Bone marrow (tissue), 2 donors: ENCODE measurements at regions not wholly inside any gene's neighbourhood (a gene's known extent, or its start where the extent isn't known, plus 50 kb on each side); places are given as distances from the start of the nearest gene placed in this dataset.
"Not testable (repeated sequence)": the region's sequence is repeated elsewhere in the genome, so short reads cannot be mapped to it uniquely, and the experiment has no call there.

Experiments used
- DNase-seq, 2 donors: peaks; one replicate each; lab custom pipeline; 2025; lab: John Stamatoyannopoulos, UW

- no peak for DNase-seq
Observed at GRCh38 chr9:11144746-11145145, 531.9 kb upstream of the PTPRD start.

- no peak for DNase-seq
Observed at GRCh38 chr9:11148189-11148588, 535.4 kb upstream of the PTPRD start.

GRCh38 chr9:11149065-11149464, 536.3 kb upstream of the PTPRD start:
- no peak for DNase-seq

GRCh38 chr9:11158063-11158462, 545.3 kb upstream of the PTPRD start:
- DNase-seq, result no peak

- DNase-seq, result no peak
Observed at GRCh38 chr9:11158676-11159075, 545.9 kb upstream of the PTPRD start.

- no peak for DNase-seq
Observed at GRCh38 chr9:11159318-11159862, 546.6 kb upstream of the PTPRD start.

DNA sequence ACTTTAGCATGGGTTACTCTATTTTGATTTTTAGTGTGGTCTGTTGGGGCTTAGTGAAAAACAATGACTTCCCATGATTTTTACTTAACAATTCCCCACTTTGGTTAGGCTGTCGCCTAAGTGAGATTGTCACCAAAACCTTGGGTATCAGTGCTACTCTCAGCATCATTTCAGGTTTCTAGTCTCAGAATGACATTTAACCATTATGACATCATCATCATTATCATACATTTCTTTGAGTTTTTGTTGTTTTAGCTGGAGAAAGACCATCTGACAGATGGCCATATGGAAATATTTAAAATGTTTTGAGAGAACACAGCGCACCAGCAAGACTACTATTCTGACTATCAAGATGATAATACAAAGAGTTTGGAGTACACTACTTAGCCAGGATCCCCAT, 551.0 kb upstream of the PTPRD start:
- no peak for DNase-seq

GRCh38 chr9:11182001-11182400, 569.2 kb upstream of the PTPRD start:
- DNase-seq, result no peak

DNA sequence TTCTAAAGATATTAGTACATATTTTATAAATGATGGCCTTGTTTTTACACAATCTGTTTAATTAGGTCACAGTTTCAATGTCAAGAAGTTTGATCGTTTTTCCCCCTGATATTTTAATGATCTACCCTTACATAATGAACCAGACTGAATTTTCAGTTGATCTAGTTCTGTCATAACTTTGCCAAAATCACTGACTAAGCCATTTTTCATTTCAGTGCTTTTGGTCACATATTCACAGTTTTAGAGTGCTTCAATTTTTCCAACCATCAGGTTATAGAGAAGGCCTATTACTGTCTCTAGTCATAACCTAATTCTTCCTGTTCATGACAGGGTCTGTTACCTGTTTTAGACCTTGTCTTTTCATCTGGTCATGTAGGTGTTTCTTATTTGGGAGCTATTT, 577.9 kb upstream of the PTPRD start:
- DNase-seq, result no peak

DNA sequence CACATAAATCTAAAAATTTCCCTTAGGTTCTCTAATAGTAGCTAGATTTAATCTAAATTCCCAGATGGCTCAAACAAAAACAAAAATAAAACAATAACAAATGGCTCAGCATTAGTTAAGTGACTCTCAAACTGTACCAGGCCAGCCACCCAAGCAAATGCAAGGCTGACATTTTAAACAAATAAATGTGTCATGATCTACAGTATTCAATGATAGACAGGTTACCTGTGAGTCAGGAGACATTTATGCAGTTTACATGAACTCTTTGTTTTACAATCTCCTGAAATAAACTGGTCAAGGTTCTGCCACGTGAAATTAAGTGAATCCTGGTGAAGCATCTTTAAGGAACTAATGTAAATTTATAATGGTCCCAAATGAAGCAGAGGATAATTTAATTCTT, 580.2 kb upstream of the PTPRD start:
- DNase-seq, result no peak

GRCh38 chr9:11194246-11194645, 581.4 kb upstream of the PTPRD start:
- no peak for DNase-seq

GRCh38 chr9:11196840-11197365, 584.1 kb upstream of the PTPRD start:
- DNase-seq, result not testable (repeated sequence)

DNA sequence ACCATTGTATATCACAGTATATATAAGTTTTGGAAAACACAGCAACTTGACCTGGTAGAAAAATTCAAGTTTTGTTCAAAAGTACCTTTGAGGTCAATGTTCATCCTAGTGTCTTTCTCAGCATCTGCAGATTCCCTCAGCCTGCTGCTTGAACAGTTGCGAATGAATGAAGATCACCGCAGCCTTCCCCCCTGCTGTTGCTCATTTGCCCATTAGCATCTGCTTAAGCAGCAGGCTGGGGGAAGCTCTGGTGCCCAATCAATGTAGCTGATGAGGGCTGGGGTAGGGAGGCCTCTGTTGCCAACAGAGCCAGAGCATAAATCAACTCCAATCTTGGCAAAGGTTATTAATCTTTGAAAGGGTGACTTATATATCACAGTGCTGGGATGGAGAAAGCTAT, 586.5 kb upstream of the PTPRD start:
- DNase-seq, result no peak

DNA sequence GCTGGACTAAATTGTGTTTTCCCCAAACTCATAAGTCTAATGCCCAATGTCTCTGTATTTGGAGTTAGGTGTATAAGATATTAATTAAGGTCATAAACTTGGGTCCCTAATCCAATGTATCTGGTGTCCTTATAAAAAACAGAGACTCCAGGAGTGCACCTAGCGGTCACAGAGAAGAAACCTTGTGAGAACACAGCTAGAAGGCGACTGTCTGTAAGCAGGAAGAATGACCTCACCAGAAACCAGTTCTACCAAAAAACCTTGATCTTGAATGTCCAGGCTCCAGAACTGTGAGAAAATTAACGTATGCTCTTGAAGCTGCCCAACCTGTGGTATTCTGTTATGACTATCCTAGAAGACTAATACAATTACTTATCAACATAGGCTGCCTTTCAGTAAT, 591.7 kb upstream of the PTPRD start:
- no peak for DNase-seq

DNA sequence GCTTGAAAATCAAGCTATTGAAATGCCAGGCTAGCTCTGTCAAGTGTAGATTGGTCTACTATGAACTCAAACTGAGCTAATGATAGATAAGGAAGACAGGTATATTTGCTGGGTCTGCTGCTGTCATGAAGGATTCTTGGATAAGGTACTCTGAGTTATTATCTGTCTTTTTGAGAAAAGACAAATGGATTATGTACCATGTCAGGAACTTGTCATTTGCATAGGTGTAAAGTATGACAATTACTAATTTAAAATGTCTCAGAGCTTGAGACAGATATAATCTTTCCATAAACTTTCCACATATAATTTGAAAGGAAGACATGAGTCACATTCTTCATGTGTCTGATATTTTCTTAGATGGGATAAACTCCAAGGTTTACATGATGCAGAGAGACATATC, 594.1 kb upstream of the PTPRD start:
- DNase-seq, result no peak

GRCh38 chr9:11233696-11234095, 620.9 kb upstream of the PTPRD start:
- DNase-seq, result no peak

- DNase-seq, result no peak
Observed at GRCh38 chr9:11235061-11235460, 622.3 kb upstream of the PTPRD start.

GRCh38 chr9:11241779-11242178, 629.0 kb upstream of the PTPRD start:
- DNase-seq, result no peak

DNA sequence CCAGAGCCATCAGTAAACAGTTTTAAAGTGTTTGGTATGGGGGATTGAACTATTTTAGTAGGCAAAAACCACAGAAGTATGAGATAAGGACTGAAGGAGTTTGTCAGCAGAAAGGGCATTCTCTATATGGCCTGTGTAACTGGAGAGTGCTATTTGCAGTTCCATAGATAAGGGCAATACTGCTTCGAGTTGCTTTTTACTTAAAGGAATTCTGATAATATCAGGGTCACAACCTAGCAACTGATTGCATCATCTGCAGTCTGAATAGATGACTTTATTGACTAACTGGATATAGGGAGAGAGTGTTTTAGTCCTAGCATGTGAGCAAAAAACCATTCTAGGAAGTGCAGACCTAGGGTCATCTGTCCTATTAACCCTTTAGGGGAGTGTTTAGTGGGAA, 645.2 kb upstream of the PTPRD start:
- no peak for DNase-seq

- no peak for DNase-seq
Observed at GRCh38 chr9:11269036-11269435, 656.2 kb upstream of the PTPRD start.

DNA sequence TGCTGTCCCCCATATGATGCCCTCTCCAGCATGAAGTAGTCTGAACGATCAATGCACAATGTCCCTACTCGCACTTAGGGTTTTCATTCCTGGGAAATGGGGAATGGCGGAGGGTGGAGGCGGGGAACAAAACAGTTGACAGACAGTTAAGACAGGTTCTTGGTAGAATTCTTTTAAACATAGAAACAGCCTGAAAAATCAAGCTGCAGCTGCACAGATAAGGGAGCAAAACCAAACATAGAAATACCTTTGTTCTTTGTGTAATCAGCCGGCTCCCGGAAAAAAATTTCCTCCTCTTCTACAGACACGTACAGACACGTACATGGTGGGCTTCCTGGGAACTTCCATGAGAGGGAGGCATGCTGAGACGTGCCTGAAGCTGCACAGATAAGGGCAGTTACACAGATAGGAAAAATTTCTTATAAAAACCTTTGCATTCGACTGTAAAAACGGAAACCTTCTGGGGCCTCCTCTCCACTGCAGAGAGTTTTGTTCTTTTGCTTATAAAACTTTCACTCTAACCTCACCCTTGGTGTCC, 662.4 kb upstream of the PTPRD start:
- no peak for DNase-seq

DNA sequence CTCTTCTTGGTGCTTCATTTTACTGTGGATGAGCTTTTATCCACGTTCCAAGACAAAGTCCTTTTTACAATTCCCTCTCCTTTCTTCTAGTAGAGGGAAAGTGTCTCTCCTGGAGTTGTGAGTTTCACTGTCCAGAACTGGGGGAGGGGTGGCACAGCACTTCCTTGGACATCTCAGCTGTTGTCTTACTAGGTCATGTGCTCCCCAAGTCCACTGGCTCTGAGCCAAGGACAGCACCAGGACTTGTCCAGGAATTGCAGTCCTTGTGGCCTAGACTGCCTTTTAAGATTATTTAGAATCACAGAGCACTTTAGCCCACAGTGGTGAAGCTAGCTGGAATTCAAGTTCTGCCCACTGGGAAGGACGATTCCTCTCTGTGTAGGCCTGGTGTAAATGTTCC, 700.2 kb upstream of the PTPRD start:
- no peak for DNase-seq

DNA sequence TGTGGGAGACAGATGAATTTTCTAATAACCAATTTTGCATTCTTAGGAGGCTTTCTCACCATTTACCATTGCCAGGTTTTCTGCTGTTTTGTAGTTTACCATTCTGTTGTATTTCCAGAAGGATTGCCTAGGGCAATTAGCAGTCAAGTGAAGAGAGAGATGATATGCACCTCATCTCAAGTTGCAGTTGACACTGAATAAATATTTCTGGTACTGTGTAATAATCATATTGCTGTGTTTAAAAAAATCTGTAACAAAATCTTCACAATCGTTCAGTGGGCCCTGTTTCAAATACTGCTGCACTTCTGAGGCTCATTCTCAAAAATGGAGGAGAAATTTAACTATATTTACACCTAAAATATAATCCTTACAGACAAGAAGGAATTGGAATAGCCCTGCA, 706.1 kb upstream of the PTPRD start:
- DNase-seq, result no peak

DNA sequence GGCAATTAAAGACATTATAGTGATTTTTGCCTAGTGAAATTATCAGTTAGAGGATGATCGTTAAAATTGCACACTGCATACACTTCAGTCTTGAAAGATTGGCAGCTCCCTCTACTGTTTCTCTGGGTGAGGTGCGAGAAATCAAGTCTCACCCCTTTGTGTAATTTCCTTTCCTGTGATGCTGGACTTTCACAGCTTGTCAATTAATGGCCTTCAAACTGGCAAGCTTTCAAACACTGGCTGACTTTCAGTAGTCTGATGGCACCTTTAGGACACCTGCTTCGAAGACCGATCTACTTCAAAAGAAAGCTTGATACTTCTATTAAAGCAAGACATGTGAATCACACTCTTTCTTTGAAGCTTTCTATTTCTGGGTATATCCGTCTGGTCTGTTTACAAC, 706.7 kb upstream of the PTPRD start:
- no peak for DNase-seq
